Amniotic stem cell (primary cell): ENCODE measurements at regions not wholly inside any gene's neighbourhood (a gene's known extent, or its start where the extent isn't known, plus 50 kb on each side); places are given as distances from the start of the nearest gene placed in this dataset.

Experiments used
- DNase-seq: peaks from one replicate; lab custom pipeline; 2025; lab: John Stamatoyannopoulos, UW

DNA sequence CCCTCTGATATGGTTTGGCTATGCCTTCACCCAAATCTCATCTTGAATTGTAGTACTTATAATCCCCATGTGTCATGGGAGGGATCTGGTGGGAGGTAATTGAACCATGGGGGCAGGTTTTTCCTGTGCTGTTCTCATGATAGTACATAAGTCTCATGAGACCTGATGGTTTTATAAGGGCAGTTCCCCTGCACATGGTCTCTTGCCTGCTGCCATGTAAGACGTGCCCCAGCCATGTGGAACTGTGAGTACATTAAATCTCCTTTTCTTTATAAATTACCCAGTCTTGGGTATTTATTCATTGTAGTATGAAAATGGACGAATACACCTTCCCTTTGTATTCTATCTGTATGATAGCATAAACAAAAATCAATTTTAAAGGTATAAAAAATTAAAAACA, 333.4 kb upstream of the FBXO33 start:
- no peak for DNase-seq

DNA sequence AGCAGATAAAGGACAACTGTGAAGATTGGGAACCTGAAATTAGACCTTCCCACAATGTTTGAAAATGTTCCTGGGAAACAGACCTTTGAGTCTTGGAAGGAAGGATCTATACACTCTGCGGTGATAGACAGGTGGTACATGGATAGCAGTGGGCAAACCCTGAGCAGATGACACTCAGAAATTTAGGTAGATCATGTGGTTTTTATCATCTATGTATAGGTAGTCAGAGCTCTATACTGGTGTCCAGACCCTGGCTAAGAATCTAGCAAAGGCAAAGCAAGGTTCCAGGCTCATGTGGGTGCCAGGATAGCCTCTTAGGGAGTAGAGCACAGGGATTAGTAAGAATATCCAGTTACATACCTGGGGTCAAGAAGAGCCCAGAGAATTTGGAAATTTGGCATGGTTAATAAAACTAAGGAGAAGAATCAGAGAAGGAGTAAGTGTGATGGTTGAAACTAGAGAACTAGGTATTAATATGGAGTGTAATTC, 331.2 kb upstream of the FBXO33 start:
- no peak for DNase-seq

DNA sequence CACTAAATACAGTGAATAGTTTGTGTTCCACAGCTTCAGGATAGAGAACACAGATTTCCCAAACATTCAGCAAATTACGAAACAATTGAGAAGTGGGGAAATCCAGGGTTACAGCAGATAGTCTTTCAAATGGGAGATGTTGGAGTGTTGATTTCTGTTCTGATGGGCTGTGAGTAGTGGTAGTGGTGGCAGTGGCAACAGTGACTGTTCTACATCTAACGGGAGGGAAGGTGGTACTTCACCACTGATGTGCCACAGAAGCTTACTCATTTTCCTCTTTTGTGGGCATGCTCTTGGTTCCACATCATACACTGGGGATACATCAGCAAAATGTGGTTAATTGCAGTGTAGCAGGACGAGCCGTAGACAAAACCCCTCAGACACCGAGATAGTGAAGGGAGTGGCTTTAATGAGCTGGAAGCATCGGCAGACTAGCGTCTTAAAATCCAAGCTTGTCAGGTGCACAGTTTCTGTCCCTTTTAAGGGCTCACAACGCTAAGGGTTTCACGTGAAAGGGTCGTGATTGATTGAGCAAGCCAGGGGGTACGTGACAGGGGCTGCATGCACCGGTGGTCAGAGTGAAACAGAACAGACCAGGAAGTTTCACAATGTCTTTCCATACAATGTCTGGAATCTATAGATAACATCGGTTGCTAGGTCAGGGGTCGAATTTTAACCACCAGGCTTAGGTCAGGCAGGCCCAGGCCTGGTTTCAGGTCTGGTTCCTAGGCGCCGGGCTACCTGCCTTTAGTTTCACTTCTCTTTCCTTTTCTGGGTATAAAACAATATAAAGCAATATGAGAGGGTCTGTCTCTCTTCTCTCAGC, 330.6 kb upstream of the FBXO33 start:
- no peak for DNase-seq

DNA sequence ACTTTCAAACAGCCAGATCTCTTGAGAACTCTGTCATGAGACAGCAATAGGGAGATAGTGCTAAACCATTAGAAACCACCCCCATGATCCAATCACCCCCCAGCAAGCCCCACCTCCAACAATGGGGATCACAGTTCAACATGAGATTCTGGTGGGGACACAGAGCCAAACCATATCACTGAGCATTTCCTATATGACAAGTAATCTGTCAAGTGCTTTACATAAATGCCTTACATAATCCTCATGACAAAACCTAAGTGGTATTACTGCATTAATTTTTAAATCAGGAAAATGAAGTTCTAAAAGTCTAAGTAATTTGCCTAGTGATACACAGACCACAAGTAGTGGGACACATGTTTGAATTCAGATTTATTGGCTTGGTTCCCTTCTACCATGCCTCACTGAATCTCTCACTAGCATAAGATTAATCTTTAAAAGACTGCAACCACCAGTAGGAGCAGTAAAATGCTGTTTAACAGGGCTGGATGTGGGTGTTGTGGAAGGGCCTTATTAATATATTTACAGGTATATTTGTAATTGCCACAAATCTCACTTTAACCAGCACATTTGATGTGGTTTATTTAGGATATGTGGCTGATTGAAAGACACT, 323.1 kb upstream of the FBXO33 start:
- no peak for DNase-seq

DNA sequence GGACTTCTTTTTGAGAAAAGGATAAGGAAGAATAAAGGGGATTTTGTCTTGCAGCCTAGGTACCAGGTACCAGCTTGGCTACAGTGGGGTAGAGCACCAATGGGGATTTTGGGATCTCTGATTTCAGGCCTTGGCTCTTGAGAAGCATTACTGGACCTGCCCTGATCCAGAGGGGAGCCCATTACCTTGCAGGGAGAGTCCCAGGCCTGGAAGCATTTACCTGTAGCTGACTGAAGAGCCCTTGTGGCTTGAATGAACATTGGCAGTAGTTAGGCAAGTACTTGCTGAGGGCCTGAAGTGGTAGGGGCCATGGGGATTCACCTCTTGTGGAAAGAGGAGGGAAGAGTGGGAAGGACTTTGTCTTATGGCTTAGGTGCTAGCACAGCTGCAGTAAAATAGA, 308.2 kb upstream of the FBXO33 start:
- no peak for DNase-seq

DNA sequence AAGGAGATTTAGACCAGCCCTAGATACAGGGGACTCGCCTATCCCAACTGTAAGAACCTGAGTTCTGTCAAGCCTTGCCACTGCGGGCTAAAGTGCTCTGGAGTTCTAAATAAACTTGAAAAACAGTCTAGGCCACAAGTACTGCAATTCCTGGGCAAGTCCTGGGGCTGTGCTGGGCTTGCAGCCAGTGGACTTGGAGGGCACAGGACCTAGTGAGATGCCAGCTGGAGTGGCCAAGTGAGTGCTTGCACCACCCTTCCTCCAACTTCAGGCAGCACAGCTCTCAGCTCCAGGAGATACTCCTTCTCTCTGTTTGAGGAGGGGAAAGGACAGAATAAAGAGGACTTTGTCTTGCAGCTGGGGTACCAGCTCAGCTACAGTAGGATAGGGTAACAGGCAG, 307.6 kb upstream of the FBXO33 start:
- no peak for DNase-seq

DNA sequence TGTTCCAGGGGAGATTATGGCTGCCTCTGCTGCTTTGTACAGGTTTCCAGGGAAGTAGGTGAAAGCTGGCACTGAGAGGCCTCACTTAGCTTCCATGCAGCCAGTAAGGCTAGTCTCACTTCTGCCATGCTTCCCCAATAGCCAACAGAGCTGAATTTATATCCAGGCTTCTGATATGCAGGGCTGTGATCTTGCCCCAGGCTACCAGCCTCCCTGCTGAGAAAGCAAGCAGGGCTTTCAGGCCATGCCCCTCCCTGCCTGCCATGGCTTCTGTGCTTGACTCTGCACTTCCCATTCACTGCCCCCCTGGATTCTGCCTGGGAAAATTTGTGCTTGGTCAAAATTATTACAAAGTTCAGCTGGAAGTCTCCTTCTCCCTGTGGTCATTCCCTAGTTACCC, 302.1 kb upstream of the FBXO33 start:
- no peak for DNase-seq

DNA sequence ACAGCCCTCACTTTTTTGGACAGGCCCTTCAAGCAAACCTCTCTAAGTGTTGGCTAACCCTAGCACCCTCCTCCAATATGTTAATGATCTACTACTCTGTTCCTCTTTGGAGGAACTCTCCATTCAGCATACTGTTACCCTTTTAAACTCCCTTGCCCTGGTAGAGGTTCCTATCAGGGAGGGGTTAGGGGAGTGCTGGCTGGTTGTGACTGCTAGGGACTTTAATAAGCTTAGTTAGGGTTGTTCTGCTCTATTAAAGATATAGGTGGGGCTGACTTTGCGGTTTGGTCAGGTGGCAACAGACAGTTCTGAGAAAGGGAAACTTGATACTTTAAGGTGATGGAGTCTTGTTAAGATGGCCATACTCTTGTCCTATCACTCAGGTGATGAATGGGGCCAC, 301.5 kb upstream of the FBXO33 start:
- no peak for DNase-seq

DNA sequence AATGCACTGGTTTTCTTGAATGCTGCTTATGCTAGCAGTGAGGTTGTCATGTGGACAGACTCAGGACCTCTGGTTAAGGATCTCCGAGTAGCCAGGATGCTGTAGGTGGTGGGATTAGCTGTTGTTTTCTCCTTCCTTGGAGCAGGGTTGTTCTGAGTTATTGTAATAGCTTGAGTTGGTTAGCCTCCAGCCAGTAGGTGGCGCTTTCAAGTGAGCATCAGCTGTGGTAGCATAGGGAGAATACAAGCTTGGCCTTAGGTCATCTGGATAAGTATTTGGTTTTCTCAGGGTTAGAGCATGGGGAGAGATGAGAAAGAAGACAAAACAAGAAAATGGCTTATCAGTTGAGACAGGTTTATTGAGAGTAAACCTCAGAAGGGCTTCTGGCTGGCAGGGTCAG, 299.7 kb upstream of the FBXO33 start:
- DNase-seq = no peak

DNA sequence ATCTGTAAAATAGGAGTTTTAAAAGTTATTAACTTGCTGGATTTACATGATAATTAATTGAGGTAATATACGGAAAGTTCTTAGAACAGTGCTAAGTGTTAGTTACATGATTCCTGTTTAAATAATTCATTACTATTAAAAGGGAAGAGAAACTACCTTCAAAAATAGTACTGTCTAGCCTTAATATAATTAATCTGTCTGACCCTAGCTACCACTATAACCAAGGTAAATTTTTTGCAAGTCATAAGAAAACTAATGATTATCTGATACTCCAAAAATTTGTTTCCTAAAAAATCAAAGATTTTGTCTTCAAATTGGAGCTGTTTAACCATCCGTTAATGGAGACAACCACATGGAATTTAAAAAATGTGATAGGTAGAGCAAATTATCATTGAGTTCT, 294.3 kb upstream of the FBXO33 start:
- DNase-seq = no peak

DNA sequence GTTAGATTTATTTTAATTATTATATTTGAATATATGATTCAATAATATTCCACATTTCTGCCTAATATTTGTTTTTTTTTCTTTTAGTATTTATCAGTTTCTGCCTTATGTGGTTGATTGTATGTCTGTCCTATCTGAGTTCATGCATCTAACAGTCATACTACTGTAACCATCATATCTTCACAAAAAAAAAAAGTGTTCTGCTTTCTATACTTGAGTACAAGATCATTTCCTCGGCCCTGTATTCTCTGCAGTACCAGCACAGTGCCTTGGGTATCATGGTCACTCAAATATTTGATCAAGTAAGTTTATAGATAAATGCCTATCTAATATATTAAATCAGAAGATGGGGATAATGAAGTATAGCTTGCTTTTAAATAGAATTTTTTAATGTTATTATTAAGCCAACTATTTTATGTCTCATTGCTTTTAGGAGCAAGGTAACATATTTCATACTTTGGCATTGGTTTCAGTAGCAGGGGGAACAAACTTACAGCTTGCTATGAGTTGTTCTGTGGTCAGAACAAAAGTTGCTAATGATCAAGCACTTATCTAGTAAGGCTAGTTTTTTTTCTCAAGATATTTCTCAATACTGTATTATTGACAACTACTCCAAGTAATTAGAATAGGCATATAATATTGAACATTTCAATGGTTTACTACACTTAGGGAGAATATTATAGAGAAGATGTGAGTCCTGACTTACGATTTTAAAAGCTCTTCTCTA, 290.5 kb upstream of the FBXO33 start:
- no peak for DNase-seq

DNA sequence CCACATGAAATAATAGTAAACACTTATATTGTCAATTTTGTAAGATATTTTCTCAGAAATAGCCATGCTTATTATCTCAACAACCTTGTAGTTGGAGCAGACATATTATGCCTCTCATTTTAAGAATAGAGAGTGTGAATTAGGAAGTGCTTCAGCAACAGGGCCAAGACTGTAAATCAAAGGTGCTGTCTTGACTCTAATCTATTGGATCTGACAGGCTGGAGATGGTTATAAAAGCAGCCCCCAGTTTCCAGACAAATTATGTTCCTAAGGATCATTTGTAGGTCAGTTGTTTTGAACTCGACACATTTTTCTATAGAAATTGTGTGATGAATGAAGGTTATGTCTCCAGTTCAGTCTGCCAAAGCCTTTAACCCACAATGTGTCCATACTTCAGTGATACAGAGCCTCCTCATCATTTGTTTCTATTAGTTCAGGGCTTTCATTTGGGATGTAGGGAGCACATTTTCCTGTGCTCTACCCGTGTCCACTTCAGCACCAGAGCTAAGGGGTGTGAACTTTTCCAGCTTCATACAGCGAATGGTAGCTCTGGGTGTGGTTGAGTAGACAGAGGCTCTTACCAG, 284.8 kb upstream of the FBXO33 start:
- DNase-seq = no peak

DNA sequence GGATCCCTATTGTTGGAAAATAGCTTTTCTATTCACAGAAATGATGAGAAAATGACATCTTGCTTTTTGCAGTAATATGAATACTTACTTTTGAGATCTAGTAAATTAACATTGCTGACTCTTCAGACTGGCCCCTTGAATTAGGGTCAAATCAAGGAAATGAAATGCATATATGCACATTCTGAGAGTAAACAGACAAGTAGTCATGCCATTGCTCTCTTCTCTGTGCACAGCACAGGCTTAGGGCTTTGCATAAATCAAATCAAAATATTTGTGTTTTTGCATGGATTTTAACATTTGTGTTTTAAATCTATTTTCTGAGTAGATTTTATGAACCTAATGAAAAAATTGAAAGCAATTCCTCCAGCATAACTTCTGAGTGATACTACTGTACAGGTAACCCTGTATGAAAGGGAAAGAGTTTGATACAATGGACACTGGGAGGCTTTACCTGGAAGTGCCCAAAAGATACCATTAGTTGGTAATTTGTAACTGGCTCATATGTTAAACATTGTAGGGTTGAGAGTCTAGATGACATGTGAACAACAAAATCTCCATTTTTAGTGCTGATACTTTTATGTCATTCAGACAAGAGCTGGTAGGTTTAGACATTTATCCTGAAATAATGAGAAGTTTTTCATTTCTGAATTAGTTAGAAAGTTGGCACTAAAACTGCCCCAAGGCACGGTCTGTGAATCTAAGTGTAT, 280.2 kb upstream of the FBXO33 start:
- DNase-seq = no peak

DNA sequence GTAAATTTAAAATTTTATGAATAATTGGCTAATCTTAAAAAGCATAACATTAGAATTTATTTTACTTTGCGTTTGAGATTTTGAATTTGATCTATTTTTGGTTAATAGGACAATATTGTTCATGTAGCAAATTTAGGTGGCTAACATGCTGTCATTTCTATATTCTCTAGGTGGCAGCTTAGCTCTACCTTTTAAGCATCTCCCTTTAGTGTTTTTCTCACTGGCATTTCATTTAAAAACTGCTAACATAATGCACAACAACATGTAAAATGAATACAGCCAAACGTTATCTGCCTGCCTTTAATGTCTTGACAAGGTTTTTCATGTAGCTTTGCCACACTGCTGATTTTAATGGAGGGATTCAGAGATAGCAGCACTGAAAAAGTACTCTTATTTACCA, 272.4 kb upstream of the FBXO33 start:
- no peak for DNase-seq

DNA sequence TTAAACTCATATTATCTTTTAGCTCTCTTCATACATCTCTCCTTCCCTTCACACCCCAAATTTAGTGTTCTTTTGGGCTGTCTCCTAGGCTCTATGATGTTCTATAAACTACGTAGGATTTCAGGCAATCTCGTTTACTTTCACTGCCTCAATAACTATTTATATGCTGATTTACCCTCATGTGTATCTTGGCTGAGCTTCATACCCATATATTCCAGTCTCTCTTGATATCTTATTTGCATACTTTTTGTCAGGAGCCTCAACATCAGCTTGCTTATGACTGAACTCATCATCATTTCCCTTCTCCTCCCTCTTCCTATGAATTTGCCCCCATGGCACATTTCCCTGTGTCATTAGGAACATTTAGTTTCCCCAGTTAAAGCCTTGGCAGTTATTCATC, 262.1 kb upstream of the FBXO33 start:
- DNase-seq = no peak

DNA sequence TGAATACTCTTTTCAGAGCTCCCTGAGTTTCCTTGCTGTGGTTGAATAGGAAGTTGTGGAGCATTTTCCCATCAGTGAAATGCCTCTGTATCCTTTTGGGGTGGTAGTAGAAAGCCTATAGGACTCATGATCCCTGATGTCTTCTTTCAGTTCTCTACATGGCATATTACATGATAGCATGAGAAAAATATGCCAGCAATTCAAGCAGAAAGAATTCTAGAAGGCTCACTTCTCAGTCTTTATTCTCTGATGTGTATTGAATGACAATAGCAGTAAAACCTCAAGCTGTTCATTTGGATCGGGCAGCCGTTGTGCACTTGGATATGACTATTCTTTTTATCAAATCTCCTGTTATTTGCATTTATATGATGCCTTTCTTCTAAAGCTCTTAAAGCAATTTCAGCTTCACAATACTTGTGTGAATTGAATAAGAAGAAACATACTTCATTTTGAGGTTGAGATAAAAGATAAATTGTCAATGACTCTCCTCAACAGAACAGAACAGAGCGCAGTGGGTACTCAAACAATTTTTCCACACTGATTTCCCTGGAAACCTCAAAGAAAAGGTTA, 251.5 kb upstream of the FBXO33 start:
- no peak for DNase-seq

DNA sequence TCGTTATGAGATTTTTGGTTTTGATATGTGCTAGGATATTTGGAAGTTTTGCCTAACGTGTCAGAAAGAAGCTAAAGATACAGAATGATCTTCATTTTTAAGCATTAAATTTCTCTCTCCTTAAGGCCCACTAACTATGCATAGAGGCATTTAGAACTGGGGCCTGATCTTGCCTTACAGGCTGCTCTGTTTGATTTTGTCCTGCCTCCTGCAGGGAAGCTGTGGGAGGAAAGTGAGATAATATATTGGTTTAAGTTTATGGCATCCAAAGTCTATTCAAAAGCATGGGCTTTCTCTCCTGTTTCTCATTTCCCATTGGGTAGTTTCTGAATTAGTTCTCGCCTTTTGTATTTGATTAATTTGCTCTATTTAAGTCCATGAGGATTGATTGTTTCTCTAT, 250.3 kb upstream of the FBXO33 start:
- DNase-seq = no peak

DNA sequence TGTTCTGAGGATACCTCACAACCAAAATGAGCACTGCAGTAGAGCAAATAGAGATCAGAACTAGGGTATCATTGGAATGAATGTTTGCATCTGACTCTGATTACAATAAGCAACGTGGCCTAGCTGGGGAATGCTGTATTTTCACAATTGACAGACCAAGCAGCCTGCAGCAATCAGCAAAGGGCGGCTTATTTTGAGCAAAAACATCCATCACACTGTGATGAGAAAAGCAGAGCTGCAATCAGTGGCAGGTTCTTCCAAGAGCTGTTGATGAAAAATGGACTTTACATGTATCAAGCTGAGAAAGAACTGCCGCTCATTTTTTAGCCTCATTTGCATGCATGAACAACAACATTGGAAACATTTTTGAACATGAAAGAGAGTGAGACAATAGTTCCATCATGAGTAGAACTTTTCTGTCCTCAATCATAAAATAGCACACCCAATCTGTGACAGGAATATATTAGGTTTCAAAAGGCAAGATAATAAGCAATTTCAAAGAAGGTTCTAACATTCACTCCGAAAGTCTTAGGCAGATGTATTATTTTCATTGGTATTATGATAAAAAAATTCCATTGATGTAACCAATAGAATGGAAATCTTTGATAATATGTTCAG, 249.7 kb upstream of the FBXO33 start:
- DNase-seq = no peak

DNA sequence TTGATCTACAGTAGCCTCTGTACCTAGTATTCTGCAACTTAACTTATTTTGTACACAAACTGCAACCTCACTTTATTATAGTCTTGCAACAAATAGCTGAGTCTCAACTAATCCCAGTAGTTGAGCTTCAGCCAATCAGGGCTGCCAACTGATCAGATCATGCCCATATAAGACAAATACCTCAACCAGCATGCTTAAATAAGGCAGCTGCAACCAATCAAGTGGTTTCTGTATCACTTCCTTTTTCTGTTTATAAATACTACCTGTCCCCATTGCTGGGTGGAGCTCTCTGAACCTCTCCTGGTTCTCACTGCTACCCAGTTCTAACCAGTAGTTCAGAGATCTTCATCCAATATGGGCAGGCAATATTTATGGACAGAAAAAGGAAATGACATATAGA, 248.5 kb upstream of the FBXO33 start:
- no peak for DNase-seq

DNA sequence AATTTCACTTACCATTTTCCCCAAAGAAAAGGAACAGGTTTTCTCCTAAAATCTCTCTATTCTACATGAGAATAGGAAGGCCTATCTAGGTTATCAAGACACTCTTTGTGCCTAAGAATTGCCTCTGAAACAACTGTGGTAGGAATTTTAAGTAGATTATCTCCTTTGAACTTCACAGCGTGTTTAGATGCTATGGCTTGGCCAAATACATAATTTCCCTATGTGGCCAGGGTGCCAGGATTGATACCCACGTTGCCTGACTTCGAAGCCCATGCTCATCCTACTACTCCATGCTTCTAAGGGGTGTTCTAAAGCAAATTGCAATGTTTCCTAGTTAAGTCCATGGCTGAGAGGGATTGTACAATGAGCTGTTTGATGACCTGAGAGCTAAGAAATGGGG, 241.5 kb upstream of the FBXO33 start:
- DNase-seq = no peak

DNA sequence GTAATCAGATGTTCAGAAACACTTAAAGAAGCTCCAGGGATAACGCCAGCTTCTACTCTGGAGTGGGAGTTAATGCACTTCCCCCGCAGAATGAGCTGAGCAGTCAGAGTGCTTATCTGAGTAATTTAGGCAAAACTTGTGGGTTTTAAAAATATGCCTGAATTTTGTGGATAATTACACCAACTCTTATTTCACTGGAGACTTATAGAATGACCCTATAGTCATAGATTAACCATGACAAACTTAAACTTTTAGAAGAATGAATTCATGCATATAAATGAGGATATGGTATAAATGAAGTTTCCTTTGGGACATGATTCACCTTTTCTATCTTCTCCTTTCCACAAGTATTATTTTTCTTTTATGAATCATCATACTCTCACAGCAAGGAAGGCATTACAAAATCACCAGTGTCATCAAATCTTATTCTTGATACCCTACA, 241.1 kb upstream of the FBXO33 start:
- DNase-seq = no peak
